ENCODE measurements at regions not wholly inside any gene's neighbourhood (a gene's known extent, or its start where the extent isn't known, plus 50 kb on each side); places are given as distances from the start of the nearest gene placed in this dataset.

DNA sequence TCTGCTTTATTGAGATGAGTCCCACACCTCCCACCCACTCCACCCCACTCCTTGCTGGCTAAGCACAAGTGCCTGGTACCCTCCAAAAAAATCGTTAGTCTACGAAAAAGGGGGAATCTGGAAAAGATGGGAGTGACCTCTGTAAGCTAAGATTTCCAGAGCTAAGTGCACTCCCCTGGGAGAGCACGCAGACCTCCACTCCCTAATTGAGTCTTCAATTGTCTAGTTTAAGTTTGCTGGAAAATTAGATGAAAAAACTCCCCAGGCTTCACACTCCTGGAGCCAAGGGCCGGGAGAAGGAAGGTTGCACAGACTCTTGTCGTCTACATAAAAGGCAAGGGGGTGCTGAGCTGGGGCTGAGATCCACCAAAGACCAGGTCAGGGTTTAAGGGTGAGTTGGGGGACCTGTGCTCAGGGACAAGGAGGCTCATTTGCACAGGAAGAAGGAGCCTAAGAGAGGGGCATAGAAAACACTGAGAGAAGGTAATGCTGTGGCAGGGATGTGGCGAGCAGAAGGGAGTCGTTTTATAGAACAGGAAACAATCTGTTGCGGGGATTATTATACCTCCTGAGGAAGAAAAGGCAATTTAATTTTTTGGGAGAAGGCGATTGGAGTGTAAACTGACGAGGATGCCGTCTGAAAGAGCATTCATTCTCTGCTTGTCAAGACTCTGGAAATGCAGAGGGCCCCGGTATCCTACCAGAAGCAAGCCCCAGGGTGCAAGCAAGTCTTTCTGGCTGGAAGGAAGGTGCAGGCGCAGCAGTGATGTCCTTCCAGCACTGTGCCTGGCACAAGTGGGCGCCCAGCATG lies 126.5 kb upstream of the DLG1 start:
- Histone ChIP-seq H2BK12ac (ENCODE audit: low read depth, low read length) (no peak overlapping the region), H4K91ac (replicated peaks; ENCODE audit: insufficient read length, low read length) (no peak overlapping the region), H3K18ac (ENCODE audit: extremely low read depth, low read length) (no peak overlapping the region), H4K20me1 (replicated peaks in 1 of 2; ENCODE audit: control insufficient read depth in 1 of 2, insufficient read depth in 2 of 2, low read length in 2 of 2) (no peaks in the 10 kb centered on the region), H2BK120ac (replicated peaks; ENCODE audit: low read depth, low read length) (no peak overlapping the region), H3K23ac (ENCODE audit: insufficient read length) (no peak overlapping the region), H3K4me2 (ENCODE audit: insufficient read depth in 1 of 2, low read depth in 2 of 2, low read length in 2 of 2) (no peak overlapping the region), H3K23me2 (ENCODE audit: low read depth, low read length) (no peaks in the 10 kb centered on the region), H2BK15ac (ENCODE audit: low read length) (no peak overlapping the region), H2AFZ (ENCODE audit: low read length) (no peak overlapping the region), H3K9ac (replicated peaks in 1 of 4; ENCODE audit: extremely low read depth in 1 of 4, low read depth in 3 of 4, low read length in 3 of 4) (no peak overlapping the region), H3K14ac (ENCODE audit: insufficient read length) (no peak overlapping the region), H2AK5ac (ENCODE audit: low read depth, low read length) (no peak overlapping the region), H3K27ac (ENCODE audit: low read depth, low read length) (no peak overlapping the region), H4K5ac (ENCODE audit: insufficient read length, low read depth, low read length) (no peak overlapping the region), H2BK20ac (ENCODE audit: low read length) (no peak overlapping the region), H3K36me3 (ENCODE audit: control insufficient read depth in 2 of 4, insufficient read depth in 4 of 4, low read length in 3 of 4) (no peaks in the 10 kb centered on the region), H3K9me3 (ENCODE audit: insufficient read depth in 2 of 2, low read depth in 1 of 2, low read length in 1 of 2) (no peaks in the 10 kb centered on the region), H3K4ac (replicated peaks; ENCODE audit: insufficient read length, low read depth, low read length) (no peak overlapping the region), H3K4me1 (replicated peaks in 1 of 4; ENCODE audit: control insufficient read depth in 3 of 4, insufficient read depth in 4 of 4, low read length in 3 of 4) (peaks cover 0 to 3% (median 0%) of the 10 kb centered on the region in 4 experiments; a peak in 1 of 7 replicates), H3K27me3 (replicated peaks in 1 of 4; ENCODE audit: control insufficient read depth in 3 of 4, extremely low read depth in 1 of 4, insufficient read depth in 3 of 4, low read length in 3 of 4) (no peaks in the 10 kb centered on the region; a peak in 1 of 7 replicates), H4K8ac (ENCODE audit: extremely low read depth, insufficient read depth, low read length) (no peak overlapping the region), H2BK5ac (ENCODE audit: low read depth, low read length) (no peak overlapping the region), H3K4me3 (ENCODE audit: extremely low read depth in 1 of 4, insufficient read depth in 2 of 4, low read depth in 3 of 4, low read length in 4 of 4) (no peak overlapping the region), H3K79me2 (ENCODE audit: control insufficient read depth in 1 of 2, insufficient read depth in 2 of 2, low read length in 2 of 2) (no peaks in the 10 kb centered on the region), H3K56ac (replicated peaks; ENCODE audit: insufficient read length, low read depth, low read length) (no peak overlapping the region), H3K79me1 (ENCODE audit: low read depth, low read length) (no peaks in the 10 kb centered on the region)
- 92% methylated on average over 14 of the region's 14 CpGs; no CpG with 5 or more reads in 1 of the 2 experiments for WGBS, 2 experiments (ENCODE audit: extremely low coverage in 1 of 2, insufficient coverage in 1 of 2, insufficient read length in 1 of 2, insufficient replicate concordance in 2 of 2, low coverage in 1 of 2, low lambda C conversion rate in 2 of 2, missing lambda C conversion rate in 1 of 2)
- no peak for FAIRE-seq
- no peak for DNase-seq (ENCODE audit: low read depth in 1 of 2, low spot score in 2 of 2)
- ChIA-PET POLR2A (ENCODE audit: partially characterized antibody) (no interaction called here), CTCF (ENCODE audit: partially characterized antibody) (interaction anchor here (1.0 to 1.3 kb wide), 2 partner anchors 10 to 77 kb away, joined by 3 read pairs; no protein-coding TSS in a partner anchor)
- TF ChIP-seq EZH2 (IDR thresholded peaks at IDR 0.05; ENCODE audit: low read depth, low read length, severe bottlenecking) (no peak), KDM5A (IDR thresholded peaks at IDR 0.05; ENCODE audit: low read length) (no peak), RXRA (IDR thresholded peaks at IDR 0.05; ENCODE audit: insufficient read depth, low read depth, low read length) (no peak), FOSL1 (IDR thresholded peaks at IDR 0.05; ENCODE audit: insufficient read depth, low read depth, low read length) (no peak), SP1 (IDR thresholded peaks at IDR 0.05; ENCODE audit: low read depth, low read length) (no peak), CTCF (IDR thresholded peaks at IDR 0.05; ENCODE audit: control extremely low read depth in 1 of 3, insufficient read depth in 1 of 3, low read depth in 1 of 3, low read length in 3 of 3) (no peak), RAD21 (IDR thresholded peaks at IDR 0.05 in 1 of 2, conservative IDR thresholded peaks at IDR 0.05 in 1 of 2; ENCODE audit: low read depth in 2 of 2, low read length in 2 of 2) (no peak)
- TF ChIP-seq, protein P1, sequence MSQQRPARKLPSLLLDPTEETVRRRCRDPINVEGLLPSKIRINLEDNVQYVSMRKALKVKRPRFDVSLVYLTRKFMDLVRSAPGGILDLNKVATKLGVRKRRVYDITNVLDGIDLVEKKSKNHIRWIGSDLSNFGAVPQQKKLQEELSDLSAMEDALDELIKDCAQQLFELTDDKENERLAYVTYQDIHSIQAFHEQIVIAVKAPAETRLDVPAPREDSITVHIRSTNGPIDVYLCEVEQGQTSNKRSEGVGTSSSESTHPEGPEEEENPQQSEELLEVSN (IDR thresholded peaks at IDR 0.05), result no peak

Measured in H1 (cell line).